ENCODE measurements at regions not wholly inside any gene's neighbourhood (a gene's known extent, or its start where the extent isn't known, plus 50 kb on each side); places are given as distances from the start of the nearest gene placed in this dataset.
"Not testable (repeated sequence)": the region's sequence is repeated elsewhere in the genome, so short reads cannot be mapped to it uniquely, and the experiment has no call there.

DNA sequence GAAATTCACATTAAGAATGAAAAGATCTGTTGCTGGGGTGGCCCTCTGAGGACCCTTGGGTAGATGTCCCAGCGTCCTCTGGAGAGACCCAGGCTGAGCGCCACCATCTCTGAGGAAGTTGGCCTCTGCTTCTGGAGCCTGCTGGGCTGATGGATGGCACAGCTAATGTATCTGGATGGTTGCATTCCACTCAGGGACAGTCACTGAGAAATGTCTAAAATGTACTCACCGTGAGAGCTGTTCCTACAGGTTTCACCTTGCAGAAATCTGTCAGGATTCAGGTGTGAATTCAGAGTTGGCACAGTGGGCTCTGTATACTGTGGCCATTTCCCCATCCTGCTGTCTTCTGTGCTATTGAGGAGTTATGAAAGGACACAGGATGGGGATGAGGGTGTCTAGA, 247.2 kb downstream of the AACS start:
- no peak for DNase-seq

DNA sequence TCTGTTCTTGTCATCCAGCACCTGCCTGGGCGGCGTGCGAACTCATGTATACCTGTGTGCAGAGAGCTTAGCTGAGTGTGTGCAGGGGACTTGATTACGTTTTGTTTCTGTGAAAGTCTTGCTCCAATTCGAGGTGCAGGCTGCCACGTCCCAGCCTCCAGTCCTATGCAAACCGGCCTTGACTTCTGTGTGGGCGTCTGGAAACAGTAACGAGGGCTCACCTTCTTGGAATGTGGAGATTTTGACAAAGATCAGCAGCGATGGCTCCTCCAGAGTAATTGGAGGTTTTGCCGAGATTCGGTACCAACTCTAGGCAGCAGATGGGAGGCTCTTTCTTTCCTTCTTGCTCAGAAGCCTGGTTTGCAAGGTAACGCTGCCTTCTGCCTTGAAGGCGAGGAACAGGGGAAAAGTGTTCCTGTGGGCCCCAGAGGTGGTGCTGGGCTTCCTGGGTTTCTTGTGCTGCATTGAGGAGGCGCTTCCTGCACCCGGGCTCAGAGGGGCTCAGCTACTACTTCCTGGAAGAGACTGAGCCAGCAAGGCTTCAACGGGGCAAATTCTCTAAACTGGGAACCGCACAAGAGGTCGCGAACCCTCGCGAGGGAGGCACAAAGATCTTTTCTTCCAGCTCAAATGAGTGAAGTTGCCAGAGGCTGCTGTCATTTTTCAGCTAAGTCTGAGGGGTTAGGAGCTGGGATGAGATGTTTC, 249.0 kb downstream of the AACS start:
- DNase-seq: no peak

DNA sequence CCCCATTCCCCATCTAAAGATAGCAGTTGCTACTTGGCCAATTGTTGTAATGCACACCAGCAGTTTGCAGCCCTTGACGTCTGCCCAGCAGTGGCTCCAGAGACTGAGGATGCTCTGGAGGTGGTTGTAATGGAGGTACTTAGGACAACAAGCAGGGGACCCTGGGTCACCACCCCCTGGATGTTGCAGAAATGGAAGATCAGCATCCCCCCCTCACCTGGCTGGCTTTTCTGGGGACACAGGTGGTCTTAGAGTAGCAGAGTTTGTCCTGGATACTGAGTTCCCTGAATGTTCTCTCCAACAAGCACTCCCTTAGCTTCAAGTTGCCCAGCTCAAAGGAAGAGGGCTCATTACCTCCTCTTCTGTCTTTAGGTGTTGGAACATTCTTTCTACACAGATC, 250.5 kb downstream of the AACS start:
- no peak for DNase-seq

DNA sequence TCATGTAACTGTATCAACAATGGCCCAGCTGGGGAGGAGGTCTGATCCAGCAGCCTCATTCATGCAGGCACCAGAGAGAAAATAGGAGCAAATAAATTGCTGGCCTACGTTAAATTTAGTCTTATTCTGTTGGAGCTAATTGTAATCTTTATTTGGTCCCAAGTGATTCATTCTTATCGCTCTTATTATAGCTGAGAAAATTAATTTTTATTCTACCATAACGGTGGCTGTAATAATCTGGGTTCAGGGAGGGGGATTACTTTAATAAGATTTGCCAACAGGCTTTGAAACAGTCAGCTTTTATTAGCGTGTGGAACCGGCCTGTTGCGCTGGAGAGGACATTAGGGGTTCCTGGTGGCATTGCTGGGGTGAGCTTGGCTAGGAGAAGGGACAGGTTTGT, 254.9 kb downstream of the AACS start:
- no peak for DNase-seq

DNA sequence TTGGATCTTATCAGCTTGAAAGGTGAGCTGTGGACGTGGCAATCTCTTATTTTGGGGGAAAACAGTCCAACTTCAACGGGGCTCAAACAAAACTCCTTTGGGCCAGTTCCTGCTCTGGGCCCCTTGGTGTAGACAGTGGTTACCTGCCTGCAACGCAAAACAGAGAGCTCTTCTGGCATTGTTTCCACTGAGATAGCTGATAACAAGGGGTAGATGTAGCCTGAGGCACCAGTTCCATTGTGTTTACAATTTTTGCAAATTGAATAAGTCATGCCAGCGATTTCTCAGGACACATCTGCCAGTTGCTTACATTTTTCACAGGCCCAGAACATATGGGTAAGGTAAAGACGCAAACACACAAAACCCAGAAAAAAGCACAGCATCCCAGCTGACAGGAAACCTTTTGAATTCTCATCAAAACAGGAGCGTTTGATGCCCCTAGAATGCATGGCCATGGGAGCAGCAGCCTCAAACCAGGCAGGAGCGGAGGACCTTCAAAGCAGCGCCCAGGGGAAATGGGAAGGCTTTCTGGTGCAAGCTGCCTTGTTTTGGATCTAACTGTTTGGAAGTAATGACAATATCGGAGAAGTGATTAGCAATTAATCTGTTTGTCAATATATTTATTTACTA, 259.7 kb downstream of the AACS start:
- no peak for DNase-seq

DNA sequence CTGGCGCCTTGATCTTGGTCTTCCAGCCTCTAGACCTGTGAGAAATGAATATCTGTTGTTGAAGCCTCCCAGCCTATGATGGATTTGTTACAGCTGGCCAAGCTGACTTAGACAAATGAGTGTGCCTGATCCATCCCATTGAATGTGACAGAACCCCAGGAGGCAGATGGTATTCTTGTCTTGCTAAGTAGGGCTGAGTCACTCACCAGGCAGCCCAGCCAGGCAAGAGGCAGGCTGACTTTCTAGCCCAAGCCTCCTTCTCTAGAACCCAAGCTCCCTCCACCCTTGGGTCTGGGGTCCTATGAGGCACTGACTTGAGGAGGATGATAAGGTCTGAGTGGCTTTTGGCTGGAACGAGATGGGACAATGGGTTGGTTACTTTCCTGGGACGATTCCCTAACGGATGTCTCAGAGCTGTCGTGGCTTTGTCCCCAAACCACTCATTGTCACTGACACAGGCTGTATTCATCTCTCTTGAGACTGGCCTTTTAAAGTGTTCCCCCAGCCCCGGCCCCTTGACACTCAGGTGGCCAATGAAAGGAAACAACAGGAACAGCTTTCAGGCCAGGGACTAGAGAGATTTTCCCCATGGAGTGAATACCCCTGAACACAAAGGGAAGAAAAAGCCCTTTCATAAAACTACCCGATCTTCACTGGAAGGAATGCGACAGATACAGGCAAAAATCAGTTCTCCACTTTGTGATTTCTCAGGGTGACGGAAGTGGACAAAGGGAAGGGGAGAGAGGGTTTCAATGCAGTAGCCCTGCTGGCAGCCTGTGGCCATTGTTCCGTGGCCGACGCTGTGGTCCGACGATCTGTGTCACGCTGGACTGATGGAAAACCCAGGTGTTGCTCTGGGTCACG, 264.2 kb downstream of the AACS start:
- DNase-seq: no peak

DNA sequence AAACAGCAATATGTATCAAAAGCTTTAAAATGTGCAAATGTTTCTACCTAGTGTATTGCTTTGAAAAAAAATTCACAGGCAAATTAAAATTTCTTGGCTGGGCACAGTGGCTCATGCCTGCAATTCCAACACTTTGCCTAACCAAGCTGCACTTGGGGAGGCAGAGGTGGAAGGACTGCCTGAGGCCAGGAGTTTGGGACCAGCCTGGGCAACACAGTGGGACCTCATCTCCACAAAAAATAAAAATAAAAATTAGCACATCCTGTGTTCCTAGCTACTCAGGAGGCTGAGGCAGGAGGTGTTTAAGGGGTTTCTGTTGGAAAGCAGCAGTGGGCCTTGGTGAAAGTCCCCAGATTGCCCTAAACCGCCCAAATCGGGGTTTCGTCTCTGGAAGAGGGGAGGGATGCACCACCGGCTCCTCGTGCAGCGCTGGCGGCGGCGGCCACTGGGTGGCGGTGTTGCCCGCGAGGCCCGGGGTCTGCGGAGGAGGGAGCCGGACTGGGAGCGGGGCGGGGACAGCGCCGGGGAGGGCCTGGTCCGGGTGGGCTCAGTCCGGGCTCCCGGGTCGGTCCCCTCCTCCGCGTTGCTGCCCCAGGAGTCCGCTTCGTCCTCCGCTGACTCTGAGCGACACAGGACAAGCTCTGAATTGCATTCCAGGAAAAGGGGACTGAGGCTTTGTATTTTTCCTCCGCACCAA, 265.6 kb downstream of the AACS start:
- peak; percentile 9 to 28 for DNase-seq

DNA sequence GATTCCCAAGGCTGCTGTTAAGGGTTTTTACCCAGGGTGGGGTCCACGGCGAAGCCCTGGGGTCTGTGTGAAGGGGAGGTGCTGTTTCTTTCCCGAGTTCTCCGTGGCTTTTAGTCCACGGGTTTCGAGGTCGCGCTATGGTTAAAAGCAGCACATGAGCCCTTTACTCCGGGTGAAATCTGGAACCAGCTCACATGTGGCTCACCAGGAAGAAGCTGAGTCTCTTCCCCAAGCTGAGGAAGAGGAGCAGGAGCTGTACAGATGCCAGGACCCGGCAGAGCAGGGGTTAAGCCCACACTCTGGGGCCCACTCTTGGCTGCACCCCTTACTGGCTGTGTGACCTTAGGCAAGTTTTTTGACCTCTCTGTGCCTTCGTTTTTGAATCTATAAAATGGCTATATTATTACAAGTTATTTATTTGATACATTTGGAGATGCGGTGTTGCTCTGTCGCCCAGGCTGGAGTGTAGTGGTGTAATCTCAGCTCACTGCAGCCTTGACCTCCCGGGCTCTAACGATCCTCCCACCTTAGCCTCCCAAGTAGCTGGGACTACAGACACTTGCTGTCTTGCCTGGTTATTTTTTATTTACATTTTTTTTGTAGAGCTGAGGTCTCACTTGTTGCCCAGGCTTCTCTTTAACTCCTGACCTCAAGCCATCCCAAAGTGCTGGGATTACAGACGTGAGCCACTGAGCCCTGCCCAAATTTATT, 266.3 kb downstream of the AACS start:
- no peak for DNase-seq

DNA sequence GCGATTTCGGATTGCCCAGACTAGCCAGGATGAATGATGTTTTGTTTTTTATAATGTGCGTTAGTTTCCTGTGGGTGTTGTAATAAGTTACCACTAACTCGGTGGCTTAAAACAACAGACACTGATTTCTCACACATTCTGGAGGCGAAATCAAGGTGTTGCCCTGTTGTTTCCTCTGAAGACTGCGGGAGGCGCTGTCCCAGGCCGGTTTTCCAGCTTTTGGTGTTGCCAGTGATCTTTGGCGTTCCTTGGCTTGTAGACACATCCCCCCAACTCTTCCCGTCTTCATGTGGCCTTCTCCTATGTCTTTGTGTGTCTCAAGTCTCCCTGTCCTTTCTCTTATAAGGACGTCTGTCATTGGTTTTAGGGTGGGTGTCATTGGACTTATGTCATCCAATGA, 267.7 kb downstream of the AACS start:
- DNase-seq: no peak

DNA sequence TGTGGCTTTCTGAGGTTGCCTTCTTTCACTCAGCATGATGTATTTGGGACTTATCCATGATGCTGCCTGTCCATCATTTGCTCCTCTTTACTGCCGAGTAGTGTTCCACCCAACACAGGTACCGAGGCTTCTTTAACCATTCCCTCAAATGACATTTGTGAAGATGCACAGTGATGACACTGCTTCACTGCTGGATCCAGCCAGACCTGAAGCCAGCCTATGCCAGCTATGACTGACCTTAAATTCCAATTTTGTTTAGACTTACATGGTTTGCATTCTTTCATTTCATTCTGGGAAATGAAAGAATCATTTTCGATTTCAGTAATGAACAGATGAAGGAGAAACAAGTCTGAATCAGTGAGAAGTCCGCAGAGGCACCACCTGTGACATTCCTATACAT, 271.0 kb downstream of the AACS start:
- DNase-seq: no peak

DNA sequence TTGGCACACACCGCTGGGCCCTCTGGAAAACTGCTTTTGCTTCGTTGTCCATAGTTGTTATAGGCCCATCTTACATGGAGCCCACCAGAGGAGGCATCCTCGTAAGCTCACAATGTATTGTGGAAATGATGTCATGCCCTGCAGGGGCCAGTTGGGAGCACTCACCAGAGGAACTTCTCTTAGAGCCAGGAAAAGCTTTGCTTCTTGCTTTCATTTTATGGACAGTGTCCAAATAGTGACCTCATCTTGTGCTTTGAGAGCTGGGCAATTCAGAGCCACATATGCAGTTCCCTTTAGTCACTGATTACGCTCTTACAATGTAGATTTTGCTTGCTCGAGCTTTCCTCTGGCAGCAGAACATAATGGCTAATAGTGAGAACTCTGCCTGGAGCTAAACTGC, 275.6 kb downstream of the AACS start:
- no peak for DNase-seq

DNA sequence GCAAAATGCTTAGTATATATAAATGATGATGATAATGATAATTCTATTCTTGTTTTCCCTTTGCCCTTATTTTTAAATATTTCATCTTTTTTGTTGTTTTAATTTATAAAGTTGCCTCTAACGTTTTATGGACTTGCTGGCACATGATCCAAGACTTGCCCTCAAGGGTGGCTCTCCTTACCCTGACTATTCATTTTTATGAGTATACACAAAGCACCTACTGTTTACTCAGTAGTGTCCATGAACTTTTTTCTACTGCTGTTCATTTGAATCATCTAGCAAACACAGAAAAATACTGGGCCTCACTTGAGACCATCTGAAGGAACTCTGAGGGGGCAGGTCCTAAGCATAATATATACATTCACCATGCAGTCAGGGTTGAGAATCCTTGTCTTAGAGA, 276.2 kb downstream of the AACS start:
- DNase-seq: no peak

DNA sequence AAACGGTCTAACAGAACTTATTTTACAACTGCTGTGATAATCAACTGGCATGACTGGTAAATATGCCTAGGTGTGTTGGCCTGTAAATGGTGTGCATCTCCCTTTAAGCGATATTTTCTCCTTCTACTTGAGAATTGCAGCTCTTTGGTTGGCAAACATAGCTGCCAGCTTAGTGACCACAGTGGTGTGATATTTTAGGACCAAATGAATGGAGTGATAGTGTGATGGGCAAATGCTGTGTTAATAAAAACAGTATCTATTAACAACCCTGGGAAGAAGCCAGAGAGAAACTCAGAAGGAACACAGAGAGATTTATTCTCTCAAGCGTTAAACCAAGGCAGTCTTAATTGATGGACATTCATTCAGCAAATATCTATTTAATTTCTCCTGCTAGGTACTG, 278.4 kb downstream of the AACS start:
- no peak for DNase-seq

DNA sequence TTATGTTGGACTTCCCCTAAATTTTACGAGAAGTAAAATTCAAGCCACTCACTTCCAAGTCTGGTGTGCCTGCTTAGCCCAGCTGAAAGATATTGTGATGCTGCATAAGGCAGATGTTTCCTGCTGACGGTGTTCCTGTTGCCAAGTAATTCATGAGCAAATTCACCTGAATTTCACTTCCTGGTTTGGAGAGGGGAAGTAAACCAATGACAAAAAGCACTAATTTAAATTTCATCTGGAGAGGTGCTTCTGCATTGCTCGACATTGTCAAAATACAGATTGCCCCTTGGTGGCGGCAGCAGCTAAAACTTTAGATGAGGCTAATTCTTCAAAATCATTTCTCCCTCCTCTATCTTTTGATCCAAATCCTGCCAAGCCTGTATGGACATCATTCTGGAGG, 281.1 kb downstream of the AACS start:
- DNase-seq: no peak

DNA sequence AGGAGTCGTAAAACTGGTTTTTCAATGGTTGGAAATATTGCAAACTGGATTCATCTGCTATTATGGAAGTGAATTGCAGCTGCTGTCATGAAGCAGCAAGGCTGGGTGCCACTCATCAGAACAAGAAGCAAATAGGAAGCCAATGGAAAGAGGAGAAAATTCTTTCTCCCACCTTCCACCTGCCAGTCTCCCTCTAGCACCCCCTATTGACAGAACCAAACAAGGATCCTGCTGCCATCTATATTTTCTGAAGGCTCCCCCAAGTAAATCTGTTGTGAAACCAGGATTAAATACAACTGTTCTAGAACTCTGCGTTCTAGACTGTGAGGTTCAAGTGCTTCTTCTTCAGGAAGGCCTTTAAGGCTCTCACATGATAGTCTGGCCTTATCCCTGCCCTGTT, 286.6 kb downstream of the AACS start:
- no peak for DNase-seq

DNA sequence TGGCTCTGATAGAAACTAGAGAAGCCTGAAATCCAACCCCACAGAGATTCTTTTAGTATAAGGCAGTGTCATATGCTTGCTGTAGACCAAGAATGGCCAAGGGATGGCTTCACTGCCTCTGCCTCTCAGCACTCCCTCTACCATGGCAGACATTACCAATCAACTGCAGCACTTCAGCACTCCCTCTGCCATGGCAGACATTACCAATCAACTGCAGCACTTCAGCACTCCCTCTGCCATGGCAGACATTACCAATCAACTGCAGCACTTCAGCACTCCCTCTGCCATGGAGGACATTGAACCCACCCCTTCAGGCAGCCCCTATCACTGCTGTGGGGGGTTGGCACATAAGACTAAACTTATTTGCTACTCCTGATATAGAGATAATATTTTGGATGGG, 287.8 kb downstream of the AACS start:
- not testable (repeated sequence) for DNase-seq

DNA sequence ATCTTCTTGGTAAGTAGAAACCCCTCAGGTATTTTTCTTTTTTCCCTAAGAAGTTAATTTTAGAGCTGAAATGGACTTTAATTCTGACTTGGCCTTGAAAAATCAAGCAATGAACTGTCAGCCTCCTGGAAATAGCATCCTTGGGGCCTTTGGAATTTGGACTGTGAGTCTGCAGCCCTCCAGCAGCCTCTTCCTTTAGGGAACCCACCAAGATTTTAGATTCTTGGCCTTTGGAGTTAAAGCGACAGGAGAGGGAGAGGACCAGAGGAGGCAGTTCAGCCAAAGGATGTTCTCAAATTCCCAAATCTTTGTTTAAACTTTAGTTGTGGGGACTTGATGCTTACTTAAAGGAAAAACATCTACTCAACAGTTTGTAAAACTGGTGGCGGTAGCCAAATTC, 288.6 kb downstream of the AACS start:
- no peak for DNase-seq

DNA sequence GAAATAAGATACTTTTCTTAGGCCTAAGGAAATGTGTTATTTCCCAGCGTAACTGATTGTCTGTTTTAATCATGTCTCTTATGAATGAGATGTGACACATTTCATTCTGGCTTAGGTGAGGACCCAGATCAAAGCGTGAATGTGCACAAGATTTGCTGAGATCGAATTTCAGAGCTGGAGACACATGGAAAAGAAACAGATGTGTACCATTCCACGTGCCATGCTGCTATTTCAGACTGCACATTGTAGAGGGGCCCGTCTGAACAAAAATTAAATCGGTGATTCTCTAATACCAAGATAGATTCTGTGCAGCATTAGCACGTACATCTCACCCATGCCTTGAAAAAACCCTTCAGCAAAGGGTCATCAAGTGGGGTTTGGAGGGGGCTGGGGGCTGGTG, 290.4 kb downstream of the AACS start:
- no peak for DNase-seq

DNA sequence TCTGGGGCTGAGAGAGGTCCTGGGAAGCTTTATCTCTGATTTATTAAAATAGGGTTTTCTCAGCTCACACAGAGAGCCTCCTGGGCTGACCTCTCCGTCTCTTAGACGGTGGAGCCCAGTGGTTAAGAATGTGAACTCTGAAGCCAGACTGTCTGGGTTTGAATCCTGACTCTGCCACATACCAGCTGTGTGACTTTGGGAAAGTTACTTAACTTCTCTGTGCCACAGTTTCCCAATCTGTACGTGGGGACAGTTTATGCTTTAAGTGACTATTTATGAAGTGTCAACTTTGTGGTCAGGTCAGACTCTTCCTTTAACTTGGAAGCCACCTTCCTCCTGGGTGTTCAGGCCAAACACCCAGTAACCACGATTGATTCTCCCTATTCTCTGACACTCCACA, 290.9 kb downstream of the AACS start:
- DNase-seq: no peak

DNA sequence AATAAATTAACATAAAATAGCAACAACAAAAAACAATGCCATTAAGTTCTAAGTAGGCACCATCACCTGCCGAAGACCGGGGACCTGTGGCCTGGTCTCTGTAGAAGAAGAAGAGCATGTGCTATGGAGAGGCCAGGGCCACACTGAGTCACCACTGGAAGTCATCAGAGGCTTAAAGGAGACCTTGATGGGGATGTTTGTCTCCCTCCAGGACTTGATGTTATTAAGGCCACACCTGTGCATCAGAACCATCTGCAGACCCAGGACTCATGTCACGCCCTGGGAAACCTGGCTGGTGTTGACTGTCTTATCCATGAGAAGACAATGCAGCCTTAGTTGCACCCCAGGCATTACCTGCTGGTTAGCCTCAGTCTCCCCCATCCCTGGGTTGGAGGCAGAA, 292.3 kb downstream of the AACS start:
- DNase-seq: no peak

DNA sequence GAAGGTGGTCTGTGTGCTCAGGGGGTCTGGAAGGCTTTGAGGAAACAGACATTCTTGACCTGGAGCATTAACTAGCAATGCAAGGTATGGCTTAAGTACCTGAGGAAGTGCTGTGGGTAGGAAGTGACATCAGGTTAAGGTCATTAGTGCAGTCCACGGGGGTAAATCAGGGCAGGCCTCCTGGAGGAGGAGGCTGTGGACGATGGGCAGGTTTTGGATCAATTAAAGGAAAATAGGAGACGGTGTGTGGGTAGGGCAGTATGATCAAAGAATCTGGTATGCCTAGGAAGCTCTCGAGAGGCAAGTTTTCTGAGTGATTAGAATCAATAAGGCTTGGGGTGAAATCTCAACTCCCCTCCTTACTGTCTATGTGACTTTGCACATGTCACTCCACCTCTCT, 295.3 kb downstream of the AACS start:
- no peak for DNase-seq

DNA sequence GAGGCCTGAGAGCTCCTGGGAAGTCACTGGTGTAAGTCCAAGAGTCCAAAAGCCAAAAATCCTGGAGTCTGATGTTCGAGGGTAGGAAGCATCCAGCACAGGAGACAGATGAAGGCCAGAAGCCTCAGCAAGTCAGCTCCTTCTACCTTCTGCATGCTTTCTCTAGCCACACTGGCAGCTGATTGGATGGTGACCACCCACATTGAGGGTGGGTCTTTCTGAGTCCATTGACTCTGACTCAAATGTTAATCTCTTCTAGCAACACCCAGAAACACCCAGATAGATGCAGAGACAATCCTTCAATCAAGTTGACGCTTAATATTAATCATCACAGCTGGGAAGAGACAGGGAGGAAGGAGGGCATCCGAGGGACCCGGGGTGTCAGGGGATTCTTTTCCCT, 305.8 kb downstream of the AACS start:
- no peak for DNase-seq

DNA sequence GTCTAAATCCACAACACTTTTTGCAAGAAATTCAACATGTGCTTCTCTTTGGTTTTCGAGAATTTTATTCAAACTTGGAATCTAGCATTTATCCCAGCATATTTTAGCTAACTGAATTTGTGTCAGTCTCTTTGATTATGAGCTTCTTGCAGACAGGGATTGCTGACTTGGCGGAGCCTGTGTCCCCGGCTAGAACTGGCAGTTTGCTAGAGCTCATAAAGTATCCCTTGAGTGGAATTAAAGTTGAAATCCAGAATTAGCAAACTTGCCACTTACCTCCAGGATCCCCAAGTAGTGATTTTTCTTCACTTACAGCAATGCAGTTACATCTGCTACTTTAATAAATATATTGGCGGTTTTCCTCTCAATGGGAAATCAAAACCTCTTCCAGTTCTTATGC, 306.9 kb downstream of the AACS start:
- no peak for DNase-seq

Data from Kasumi-1 (cell line).